ENCODE measurements at regions not wholly inside any gene's neighbourhood (a gene's known extent, or its start where the extent isn't known, plus 50 kb on each side); places are given as distances from the start of the nearest gene placed in this dataset.

- TF ChIP-seq XBP1 (CRISPR knock-in tag; IDR thresholded peaks at IDR 0.05) (no peak), ZFAT (CRISPR knock-in tag; conservative IDR thresholded peaks at IDR 0.05) (no peak), ERF (CRISPR knock-in tag; IDR thresholded peaks at IDR 0.05) (no peak), KAT2B (IDR thresholded peaks at IDR 0.05; ENCODE audit: borderline replicate concordance, low read depth, low read length) (no peak), AHR (CRISPR knock-in tag; IDR thresholded peaks at IDR 0.05) (no peak), ZNF33A (CRISPR knock-in tag; IDR thresholded peaks at IDR 0.05; ENCODE audit: borderline replicate concordance) (no peak), ZNF83 (CRISPR knock-in tag; IDR thresholded peaks at IDR 0.05; ENCODE audit: borderline replicate concordance) (no peak), NAIF1 (CRISPR knock-in tag; IDR thresholded peaks at IDR 0.05; ENCODE audit: borderline replicate concordance) (no peak), FOXP1 (IDR thresholded peaks at IDR 0.05) (no peak), FOXP1 (CRISPR knock-in tag; IDR thresholded peaks at IDR 0.05) (no peak), MLX (CRISPR knock-in tag; IDR thresholded peaks at IDR 0.05) (no peak), ZNF121 (CRISPR knock-in tag; IDR thresholded peaks at IDR 0.05) (no peak)
Measured at GRCh38 chr18:30562231-30562630, 480.3 kb downstream of the DSC3 start (continued).

- Histone ChIP-seq H4K20me1 (ENCODE audit: insufficient read depth, low read length) (no peaks in the 10 kb centered on the region), H3K9me3 (ENCODE audit: low read length) (no peaks in the 10 kb centered on the region), H3K4me2 (ENCODE audit: low read depth, low read length) (no peak overlapping the region), H3K36me3 (replicated peaks in 1 of 2; ENCODE audit: control insufficient read depth in 1 of 2, insufficient read depth in 2 of 2, low read length in 2 of 2) (no peaks in the 10 kb centered on the region), H3K9ac (ENCODE audit: insufficient read depth, low read depth, low read length) (no peak overlapping the region), H3K27me3 (ENCODE audit: control insufficient read depth in 1 of 2, insufficient read depth in 2 of 2, low read length in 2 of 2) (no peaks in the 10 kb centered on the region), H3K27ac (ENCODE audit: extremely low read length, insufficient read depth, low read length) (no peak overlapping the region), H3K79me2 (ENCODE audit: insufficient read depth, low read length) (no peaks in the 10 kb centered on the region), H3K4me3 (replicated peaks in 1 of 3; ENCODE audit: insufficient read depth in 1 of 3, low read depth in 2 of 3, low read length in 3 of 3) (no peak overlapping the region), H2AFZ (ENCODE audit: low read length) (no peak overlapping the region), H3K4me1 (ENCODE audit: insufficient read depth, low read length) (no peaks in the 10 kb centered on the region)
- POLR2A ChIA-PET: no interaction called here
- intact Hi-C loops (cut with micrococcal nuclease; ENCODE audit: unreplicated experiment) (no loop called here), in situ Hi-C loops (cut with HindIII; ENCODE audit: extremely low pct_ligation_motif_present, low pct_unique_long_range_greater_than_20kb) (no loop called here)
- no TSS peak for BruUV-seq (replicated peaks)
- DNase-seq (ENCODE audit: low spot score) (no peak), ATAC-seq (no peak), FAIRE-seq (no peak)
- CTCF ChIA-PET (ENCODE audit: low intra/inter-chr PET ratio, low total read pairs): no interaction called here
- WGBS (ENCODE audit: low lambda C conversion rate): 67% methylated on average over 11 of the region's 11 CpGs
- TF ChIP-seq TAF1 (CRISPR knock-in tag; IDR thresholded peaks at IDR 0.05) (no peak), ELF3 (CRISPR knock-in tag; IDR thresholded peaks at IDR 0.05) (no peak), RELA (CRISPR knock-in tag; IDR thresholded peaks at IDR 0.05) (no peak), JUND (CRISPR knock-in tag; IDR thresholded peaks at IDR 0.05) (no peak), TSC22D2 (CRISPR knock-in tag; IDR thresholded peaks at IDR 0.05; ENCODE audit: borderline replicate concordance) (no peak), ETV6 (CRISPR knock-in tag; conservative IDR thresholded peaks at IDR 0.05) (no peak), ZNF629 (CRISPR knock-in tag; conservative IDR thresholded peaks at IDR 0.05) (no peak), U2AF1 (optimal IDR thresholded peaks at IDR 0.05; ENCODE audit: low read depth, low read length) (no peak), ZNF101 (CRISPR knock-in tag; IDR thresholded peaks at IDR 0.05; ENCODE audit: borderline replicate concordance, low read depth) (no peak)
- TF ChIP-seq, protein P1, sequence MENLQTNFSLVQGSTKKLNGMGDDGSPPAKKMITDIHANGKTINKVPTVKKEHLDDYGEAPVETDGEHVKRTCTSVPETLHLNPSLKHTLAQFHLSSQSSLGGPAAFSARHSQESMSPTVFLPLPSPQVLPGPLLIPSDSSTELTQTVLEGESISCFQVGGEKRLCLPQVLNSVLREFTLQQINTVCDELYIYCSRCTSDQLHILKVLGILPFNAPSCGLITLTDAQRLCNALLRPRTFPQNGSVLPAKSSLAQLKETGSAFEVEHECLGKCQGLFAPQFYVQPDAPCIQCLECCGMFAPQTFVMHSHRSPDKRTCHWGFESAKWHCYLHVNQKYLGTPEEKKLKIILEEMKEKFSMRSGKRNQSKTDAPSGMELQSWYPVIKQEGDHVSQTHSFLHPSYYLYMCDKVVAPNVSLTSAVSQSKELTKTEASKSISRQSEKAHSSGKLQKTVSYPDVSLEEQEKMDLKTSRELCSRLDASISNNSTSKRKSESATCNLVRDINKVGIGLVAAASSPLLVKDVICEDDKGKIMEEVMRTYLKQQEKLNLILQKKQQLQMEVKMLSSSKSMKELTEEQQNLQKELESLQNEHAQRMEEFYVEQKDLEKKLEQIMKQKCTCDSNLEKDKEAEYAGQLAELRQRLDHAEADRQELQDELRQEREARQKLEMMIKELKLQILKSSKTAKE (CRISPR knock-in tag; IDR thresholded peaks at IDR 0.05; ENCODE audit: borderline replicate concordance): no peak
- TF ChIP-seq, protein P2, sequence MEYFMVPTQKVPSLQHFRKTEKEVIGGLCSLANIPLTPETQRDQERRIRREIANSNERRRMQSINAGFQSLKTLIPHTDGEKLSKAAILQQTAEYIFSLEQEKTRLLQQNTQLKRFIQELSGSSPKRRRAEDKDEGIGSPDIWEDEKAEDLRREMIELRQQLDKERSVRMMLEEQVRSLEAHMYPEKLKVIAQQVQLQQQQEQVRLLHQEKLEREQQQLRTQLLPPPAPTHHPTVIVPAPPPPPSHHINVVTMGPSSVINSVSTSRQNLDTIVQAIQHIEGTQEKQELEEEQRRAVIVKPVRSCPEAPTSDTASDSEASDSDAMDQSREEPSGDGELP (IDR thresholded peaks at IDR 0.05; ENCODE audit: borderline replicate concordance, low read depth): no peak
- TF ChIP-seq, protein P3, sequence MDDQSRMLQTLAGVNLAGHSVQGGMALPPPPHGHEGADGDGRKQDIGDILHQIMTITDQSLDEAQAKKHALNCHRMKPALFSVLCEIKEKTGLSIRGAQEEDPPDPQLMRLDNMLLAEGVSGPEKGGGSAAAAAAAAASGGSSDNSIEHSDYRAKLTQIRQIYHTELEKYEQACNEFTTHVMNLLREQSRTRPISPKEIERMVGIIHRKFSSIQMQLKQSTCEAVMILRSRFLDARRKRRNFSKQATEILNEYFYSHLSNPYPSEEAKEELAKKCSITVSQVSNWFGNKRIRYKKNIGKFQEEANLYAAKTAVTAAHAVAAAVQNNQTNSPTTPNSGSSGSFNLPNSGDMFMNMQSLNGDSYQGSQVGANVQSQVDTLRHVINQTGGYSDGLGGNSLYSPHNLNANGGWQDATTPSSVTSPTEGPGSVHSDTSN (CRISPR knock-in tag; IDR thresholded peaks at IDR 0.05; ENCODE audit: borderline replicate concordance): no peak
Measured at GRCh38 chr18:30556112-30556511, 486.4 kb downstream of the DSC3 start.
